GM13976 (cell line): ENCODE measurements at regions not wholly inside any gene's neighbourhood (a gene's known extent, or its start where the extent isn't known, plus 50 kb on each side); places are given as distances from the start of the nearest gene placed in this dataset.

Source experiments
- DNase-seq: peaks from one replicate; pipeline ENCODE4 v3.0.0; 2012; ENCODE audit warnings: low spot score
- in situ Hi-C: fragments of 300-500 bp; cut with MboI; formaldehyde crosslinking; loops from one replicate; pipeline ENCODE4 v1.12.0; 2022; ENCODE audit warnings: low sequenced_read_pairs, mixed read lengths, inconsistent platforms; ENCODE audit not compliant: unreplicated experiment
- TF ChIP-seq, protein P1 (sequence below): IDR thresholded peaks from 2 replicates; pipeline ENCODE4 v1.5.1; 2012; ENCODE audit warnings: borderline replicate concordance, mild to moderate bottlenecking; ENCODE audit not compliant: insufficient read depth; ENCODE audit errors: extremely low read depth, missing control alignments, control extremely low read depth

DNA sequence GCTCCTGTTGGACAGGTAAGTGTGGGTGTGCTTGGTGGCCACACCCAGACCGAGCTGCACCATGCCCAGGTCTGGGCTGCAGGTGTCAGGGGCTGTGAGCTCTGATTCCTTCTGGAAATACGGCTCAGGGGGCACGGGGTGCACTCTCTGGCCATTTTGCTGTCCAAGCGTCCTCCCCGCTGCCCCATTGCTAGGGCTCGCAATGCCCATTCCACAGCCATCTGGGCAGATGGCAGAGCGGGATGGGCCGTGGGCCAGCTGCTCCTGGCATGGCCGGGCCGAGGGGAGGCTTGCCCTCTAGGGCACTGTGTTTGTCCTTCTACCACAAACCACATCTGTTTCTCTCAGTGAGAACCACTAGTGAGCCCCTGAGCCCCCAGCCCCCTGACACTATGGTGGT is 67.9 kb upstream of the RXRA start:
- in situ Hi-C loops, result no loop called here
- no peak for DNase-seq
- TF ChIP-seq, protein P1, sequence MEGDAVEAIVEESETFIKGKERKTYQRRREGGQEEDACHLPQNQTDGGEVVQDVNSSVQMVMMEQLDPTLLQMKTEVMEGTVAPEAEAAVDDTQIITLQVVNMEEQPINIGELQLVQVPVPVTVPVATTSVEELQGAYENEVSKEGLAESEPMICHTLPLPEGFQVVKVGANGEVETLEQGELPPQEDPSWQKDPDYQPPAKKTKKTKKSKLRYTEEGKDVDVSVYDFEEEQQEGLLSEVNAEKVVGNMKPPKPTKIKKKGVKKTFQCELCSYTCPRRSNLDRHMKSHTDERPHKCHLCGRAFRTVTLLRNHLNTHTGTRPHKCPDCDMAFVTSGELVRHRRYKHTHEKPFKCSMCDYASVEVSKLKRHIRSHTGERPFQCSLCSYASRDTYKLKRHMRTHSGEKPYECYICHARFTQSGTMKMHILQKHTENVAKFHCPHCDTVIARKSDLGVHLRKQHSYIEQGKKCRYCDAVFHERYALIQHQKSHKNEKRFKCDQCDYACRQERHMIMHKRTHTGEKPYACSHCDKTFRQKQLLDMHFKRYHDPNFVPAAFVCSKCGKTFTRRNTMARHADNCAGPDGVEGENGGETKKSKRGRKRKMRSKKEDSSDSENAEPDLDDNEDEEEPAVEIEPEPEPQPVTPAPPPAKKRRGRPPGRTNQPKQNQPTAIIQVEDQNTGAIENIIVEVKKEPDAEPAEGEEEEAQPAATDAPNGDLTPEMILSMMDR, result no peak

DNA sequence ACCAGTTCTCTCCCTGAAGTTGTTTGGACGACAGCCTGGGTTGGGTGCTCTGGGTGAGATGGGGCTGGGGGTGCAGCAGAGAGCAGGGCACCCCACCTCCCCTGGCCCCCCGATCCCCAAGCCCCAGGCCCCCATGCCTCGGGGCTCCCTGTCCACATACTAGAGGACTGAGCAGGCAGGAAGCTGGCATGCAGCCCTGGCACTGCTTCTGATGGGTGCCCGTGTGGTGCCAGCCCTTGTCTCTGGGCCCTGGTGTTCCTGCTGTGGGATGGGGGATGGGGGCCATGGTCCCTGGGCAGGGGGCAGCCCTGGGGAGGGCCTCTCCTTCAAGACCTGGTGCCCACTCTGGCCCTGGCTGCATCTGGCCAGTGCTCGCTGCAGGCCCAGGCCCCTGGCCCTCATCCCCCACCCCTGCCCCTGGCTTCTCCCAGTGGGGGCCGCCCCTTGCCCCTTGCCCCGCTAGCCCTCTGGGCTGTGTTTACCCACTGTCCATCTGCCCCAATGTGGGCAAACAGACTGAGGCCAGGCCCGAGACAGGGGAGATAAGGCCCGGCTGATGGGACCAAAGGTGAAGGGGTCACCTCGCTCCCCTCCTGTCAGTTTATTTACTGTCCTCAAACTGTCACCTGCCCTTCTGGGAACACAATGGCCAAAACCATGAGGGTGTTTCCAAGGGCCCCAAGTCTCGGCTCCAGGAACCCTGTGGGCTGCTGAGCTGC is 67.3 kb upstream of the RXRA start:
- TF ChIP-seq, protein P1, result no peak
- no peak for DNase-seq
- in situ Hi-C loops, result no loop called here

DNA sequence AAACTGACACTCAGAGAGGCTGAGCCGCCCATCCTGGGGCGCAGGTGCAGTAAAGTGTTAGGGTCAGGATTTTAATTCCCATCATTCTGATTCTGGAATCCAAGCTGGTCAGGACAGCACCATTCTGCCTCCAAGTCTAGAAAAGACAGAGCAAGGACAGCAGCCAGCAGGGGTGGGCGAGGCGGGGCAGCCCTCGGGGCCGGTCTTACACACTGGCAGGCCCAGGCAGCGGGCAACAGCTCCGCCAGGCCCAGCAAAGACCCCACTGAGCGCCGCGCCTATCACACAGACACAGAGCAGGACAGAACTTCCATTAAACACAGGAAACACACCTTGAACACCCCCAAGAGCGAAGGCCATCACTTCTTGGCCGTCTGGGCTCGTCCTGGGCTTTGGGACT is 66.5 kb upstream of the RXRA start:
- TF ChIP-seq, protein P1, result no peak
- no peak for DNase-seq
- in situ Hi-C loops, result no loop called here

DNA sequence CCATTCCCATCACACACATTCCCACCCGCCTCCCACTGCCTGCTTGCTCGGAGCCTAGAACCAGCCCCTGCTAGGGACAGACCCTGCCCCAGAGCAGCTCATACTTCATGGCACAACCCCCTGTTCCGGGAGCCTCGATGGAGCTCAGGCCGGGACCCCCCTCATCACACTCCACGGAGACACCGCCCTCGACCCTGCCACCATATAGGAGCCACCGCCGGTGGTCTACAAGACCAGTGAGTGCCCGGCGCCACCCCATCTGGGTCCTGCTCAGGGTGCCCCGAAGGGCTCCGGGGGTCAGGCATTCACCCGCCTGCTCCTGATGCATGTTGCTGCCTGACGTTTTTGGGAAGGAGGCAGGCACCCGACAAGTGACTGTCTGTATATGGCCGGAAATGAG is 65.5 kb upstream of the RXRA start:
- in situ Hi-C loops, result no loop called here
- no peak for DNase-seq
- TF ChIP-seq, protein P1, result no peak

DNA sequence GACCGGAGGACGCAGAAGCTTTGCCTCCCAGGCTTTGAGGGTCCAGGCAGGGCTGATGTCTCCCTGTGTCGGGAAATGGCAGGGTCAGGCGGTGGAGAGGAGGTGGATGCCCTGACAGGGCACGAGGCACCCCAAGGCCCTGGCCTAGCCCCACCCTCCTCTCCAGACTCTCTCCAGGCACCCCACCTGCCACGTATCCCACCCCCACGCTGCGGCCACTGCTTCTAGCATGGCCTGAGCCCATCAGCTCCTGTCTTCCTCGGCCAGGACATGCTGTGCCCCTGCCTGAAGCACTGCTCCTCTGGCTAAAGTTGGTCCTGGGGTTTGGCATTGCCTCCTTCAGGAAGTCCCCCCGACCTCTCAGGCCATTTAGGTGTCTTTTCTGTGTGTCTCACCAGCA is 64.2 kb upstream of the RXRA start:
- TF ChIP-seq, protein P1, result no peak
- in situ Hi-C loops, result no loop called here
- DNase-seq, result no peak

DNA sequence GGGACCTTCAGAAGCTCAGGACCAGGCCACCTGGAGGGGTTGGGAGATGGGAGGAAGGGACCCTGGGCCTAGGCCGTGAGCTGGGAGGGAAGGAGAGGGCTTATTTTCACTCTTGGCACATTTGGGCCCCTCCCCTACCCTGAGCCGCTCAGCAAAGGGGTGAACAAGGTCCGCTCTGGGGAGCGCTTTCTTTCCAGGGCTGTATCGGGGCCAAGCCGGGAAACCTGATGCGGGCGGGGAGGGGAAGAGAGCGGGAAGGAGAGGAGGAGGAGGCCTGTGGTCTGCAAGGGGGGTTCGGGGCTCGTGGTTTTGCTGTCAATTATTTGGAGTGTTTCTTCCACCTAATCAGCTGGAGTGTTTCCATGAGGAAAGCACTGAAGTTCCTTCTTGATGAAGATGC is 62.7 kb upstream of the RXRA start:
- no peak for DNase-seq
- TF ChIP-seq, protein P1, result no peak
- in situ Hi-C loops, result no loop called here
